HL-60 (cell line): ENCODE measurements at regions not wholly inside any gene's neighbourhood (a gene's known extent, or its start where the extent isn't known, plus 50 kb on each side); places are given as distances from the start of the nearest gene placed in this dataset.

Experiments
- DNase-seq, 2 experiments: peaks; one replicate each; pipeline ENCODE4 v3.0.0-alpha.2; 2010 to 2020; ENCODE audit warnings: low read depth in 1 of 2, low spot score in 1 of 2
- H3K27ac ChIP-seq: fragments of 250-450 bp; sonication (Bioruptor Pico); replicated peaks from 2 replicates; pipeline ENCODE4 v1.5.1; 2020; ENCODE audit warnings: mild to moderate bottlenecking, moderate library complexity
- H3K27me3 ChIP-seq: fragments of 250-450 bp; sonication (Bioruptor Pico); 2 replicates; pipeline ENCODE4 v1.5.1; 2021; ENCODE audit warnings: mild to moderate bottlenecking, moderate library complexity; ENCODE audit not compliant: insufficient read depth, poor library complexity, severe bottlenecking
- H3K4me3 ChIP-seq: replicated peaks from 2 replicates; pipeline ENCODE4 v1.5.1; 2011; ENCODE audit warnings: mild to moderate bottlenecking, control low read depth, low read length; ENCODE audit not compliant: insufficient read depth
- GABPA ChIP-seq: IDR thresholded peaks from 2 replicates; pipeline ENCODE4 v1.6.1; 2012; ENCODE audit warnings: low read depth
- POLR2AphosphoS5 ChIP-seq: IDR thresholded peaks from 2 replicates; pipeline ENCODE4 v1.6.1; 2012; ENCODE audit warnings: low read depth
- REST ChIP-seq: IDR thresholded peaks from 2 replicates; pipeline ENCODE4 v1.6.1; 2012; ENCODE audit warnings: low read depth; ENCODE audit not compliant: insufficient replicate concordance
- SPI1 ChIP-seq: IDR thresholded peaks from 2 replicates; pipeline ENCODE4 v1.6.1; 2012; ENCODE audit warnings: low read depth, mild to moderate bottlenecking, borderline replicate concordance
- TF ChIP-seq, protein P1 (sequence below): IDR thresholded peaks from one replicate; pipeline ENCODE4 v1.5.1; 2011; ENCODE audit warnings: low read length, control low read depth, inconsistent platforms; ENCODE audit not compliant: insufficient read depth

DNA sequence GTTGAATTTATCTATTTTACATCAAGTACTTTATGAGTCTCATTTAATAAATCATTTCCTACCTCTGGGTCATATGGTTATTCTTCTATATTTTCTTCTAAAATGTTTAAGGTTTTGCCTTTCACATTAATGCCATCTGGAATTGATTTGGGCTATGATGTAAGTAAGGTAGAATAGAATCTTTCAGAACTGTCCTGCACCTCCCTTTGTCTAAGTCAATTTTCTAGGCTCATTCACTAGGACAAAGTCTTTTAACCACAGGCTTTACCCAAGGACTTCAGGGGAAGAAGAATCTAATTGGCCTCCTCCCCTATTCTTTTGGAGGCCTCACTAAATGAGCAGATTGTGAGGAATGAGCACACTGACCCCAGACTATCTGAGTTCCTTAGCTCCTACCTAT is 146.0 kb downstream of the BBOX1 start:
- TF ChIP-seq POLR2AphosphoS5 (no peak), SPI1 (no peak), GABPA (no peak), REST (no peak)
- TF ChIP-seq, protein P1, sequence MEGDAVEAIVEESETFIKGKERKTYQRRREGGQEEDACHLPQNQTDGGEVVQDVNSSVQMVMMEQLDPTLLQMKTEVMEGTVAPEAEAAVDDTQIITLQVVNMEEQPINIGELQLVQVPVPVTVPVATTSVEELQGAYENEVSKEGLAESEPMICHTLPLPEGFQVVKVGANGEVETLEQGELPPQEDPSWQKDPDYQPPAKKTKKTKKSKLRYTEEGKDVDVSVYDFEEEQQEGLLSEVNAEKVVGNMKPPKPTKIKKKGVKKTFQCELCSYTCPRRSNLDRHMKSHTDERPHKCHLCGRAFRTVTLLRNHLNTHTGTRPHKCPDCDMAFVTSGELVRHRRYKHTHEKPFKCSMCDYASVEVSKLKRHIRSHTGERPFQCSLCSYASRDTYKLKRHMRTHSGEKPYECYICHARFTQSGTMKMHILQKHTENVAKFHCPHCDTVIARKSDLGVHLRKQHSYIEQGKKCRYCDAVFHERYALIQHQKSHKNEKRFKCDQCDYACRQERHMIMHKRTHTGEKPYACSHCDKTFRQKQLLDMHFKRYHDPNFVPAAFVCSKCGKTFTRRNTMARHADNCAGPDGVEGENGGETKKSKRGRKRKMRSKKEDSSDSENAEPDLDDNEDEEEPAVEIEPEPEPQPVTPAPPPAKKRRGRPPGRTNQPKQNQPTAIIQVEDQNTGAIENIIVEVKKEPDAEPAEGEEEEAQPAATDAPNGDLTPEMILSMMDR, result no peak
- Histone ChIP-seq H3K27ac (no peak overlapping the region), H3K4me3 (no peak overlapping the region), H3K27me3 (peaks cover 2% of the 10 kb centered on the region)
- DNase-seq, result no peak

- no peak overlapping the region for H3K27ac ChIP-seq
- DNase-seq, result no peak
- no peak overlapping the region for H3K4me3 ChIP-seq
- TF ChIP-seq GABPA (no peak), SPI1 (no peak), REST (no peak), POLR2AphosphoS5 (no peak)
- TF ChIP-seq, protein P1, result no peak
- H3K27me3 ChIP-seq, result peaks cover 2% of the 10 kb centered on the region
These were observed 144.1 kb downstream of the BBOX1 start for GRCh38 chr11:27184458-27185312.

DNA sequence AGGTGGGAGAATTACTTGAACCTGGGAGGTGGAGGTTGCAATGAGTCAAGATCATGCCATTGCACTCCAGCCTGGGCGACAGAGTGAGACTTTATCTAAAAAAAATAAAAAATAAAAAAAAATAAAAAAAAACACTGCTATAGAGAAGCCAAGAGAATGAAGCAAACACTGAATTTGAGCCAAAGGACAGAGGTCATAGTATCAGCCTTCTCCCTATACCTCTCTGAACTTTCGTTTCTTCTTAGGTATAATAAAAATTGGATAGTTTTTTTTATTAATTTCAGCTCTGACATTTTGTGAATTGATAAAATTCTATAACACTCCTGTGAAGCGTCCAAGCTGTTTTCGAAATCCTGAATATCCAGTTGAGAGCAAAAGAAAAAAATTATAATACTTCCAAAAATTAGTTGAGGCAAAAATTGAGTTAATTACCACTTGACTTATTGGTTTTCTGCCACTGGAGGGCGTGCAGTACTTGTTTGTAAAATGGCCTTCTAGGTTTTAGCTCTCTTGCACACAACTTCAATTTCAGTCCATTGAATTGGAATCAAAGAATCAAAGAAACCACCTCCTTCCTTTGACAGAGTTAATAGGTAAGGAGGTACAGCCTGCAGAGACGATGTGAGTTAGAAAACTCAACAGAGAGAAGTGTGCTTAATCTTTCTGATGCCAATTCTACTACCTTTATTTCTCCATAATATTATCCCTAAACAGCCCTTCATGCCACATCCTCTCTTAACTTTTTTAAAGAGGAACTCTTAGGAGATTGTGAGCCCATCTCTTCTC is 143.2 kb downstream of the BBOX1 start:
- TF ChIP-seq, protein P1, result peak; percentile 13
- TF ChIP-seq POLR2AphosphoS5, result no peak
- Histone ChIP-seq H3K4me3 (no peak overlapping the region), H3K27me3 (peaks cover 2% of the 10 kb centered on the region), H3K27ac (no peak overlapping the region)
- peak in 1 of 2 experiments; percentile 30 for DNase-seq
